VCaP (cell line): ENCODE measurements at regions not wholly inside any gene's neighbourhood (a gene's known extent, or its start where the extent isn't known, plus 50 kb on each side); places are given as distances from the start of the nearest gene placed in this dataset.

Experiments
- H3K27ac ChIP-seq: fragments of 450-650 bp; 2 replicates; pipeline ENCODE4 v1.5.1; 2017
- CTCF ChIP-seq: fragments of 450-650 bp; conservative IDR thresholded peaks from 2 replicates; pipeline ENCODE4 v1.5.1; 2017; ENCODE audit warnings: mild to moderate bottlenecking, moderate library complexity

DNA sequence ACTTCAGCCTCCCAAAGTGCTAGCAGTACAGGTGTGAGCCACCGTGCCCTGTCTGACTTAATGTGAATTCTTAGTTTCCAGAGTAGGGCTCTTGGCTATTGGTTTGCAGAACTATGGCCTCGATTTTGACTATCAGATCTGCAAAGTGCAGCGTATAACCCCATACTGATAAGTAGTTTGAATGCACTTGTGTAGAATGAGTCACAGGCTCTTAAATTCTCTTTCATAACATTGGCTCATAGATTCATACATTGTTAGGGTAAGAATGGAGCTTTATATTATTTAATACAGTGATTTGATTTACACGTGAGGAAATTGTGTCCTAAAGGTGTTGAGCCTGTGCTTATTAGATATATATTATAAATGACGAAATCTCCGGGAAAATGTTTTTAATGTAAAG is 109.9 kb downstream of the ZPLD1 start:
- TF ChIP-seq CTCF, result no peak
- no peak overlapping the region for H3K27ac ChIP-seq

- TF ChIP-seq CTCF, result no peak
- no peak overlapping the region for H3K27ac ChIP-seq
Observed at GRCh38 chr3:102545276-102545675, 110.5 kb downstream of the ZPLD1 start.

- H3K27ac ChIP-seq, result no peak overlapping the region
- TF ChIP-seq CTCF, result no peak
Observed at GRCh38 chr3:102553876-102554275, 119.1 kb downstream of the ZPLD1 start.

GRCh38 chr3:102570511-102570910 is 135.7 kb downstream of the ZPLD1 start:
- no peak for TF ChIP-seq CTCF
- H3K27ac ChIP-seq, result no peak overlapping the region

DNA sequence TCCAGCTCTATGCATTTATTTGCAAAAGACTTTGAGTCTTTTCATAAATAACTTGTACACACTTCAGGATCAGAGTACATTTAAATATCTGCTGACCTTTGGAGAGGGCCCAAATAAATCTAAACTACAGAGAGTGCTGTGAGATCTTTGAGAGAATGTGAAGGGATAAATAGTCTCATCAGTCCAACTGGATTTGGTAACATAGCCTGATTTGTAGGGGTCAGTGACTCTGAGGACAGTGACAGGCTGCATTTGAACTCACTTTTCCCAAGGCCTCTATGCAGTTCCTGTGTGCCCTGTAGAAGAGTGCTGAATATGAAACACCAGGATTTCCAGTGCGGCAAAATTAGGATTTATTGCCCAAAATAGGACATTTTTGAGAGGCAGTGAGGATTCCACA is 136.2 kb downstream of the ZPLD1 start:
- H3K27ac ChIP-seq, result no peak overlapping the region
- no peak for TF ChIP-seq CTCF

- H3K27ac ChIP-seq, result no peak overlapping the region
Observed at GRCh38 chr3:102571720-102572384, 137.0 kb downstream of the ZPLD1 start.

DNA sequence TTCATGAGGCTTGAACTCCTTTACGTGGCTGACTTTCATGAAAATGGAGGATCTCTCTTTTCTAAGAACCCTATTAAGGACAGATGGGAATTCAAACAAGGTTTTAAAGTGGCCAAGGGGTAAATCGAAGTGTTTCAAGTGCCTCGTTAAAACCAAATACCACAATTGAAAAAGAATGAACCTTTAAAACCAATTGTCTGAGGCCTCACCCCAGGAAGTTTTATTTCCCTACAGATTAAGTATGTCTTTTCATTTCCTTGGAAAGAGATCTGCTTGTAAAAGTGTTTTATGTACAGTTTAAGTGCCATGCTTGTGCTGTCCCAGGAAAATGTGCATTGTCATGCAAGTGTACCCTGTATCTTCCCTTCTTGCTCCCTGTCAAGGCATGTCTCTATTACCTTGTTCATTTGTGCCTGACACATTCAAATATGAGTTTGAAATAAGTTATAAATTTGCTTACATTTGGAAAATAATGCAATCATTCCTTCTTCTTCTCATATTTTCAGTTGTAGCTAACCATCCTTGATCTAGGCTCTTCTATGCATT is 138.7 kb downstream of the ZPLD1 start:
- no peak for TF ChIP-seq CTCF
- H3K27ac ChIP-seq, result no peak overlapping the region

More at GRCh38 chr3:102571720-102572384, 137.0 kb downstream of the ZPLD1 start:
- no peak for TF ChIP-seq CTCF
